GM21515 (cell line): ENCODE measurements at regions not wholly inside any gene's neighbourhood (a gene's known extent, or its start where the extent isn't known, plus 50 kb on each side); places are given as distances from the start of the nearest gene placed in this dataset.

Experiments
- ATAC-seq: cut with Tn5 transposase; IDR thresholded peaks from one replicate; pipeline ENCODE4 v1.9.1; 2021; ENCODE audit not compliant: unreplicated experiment

DNA sequence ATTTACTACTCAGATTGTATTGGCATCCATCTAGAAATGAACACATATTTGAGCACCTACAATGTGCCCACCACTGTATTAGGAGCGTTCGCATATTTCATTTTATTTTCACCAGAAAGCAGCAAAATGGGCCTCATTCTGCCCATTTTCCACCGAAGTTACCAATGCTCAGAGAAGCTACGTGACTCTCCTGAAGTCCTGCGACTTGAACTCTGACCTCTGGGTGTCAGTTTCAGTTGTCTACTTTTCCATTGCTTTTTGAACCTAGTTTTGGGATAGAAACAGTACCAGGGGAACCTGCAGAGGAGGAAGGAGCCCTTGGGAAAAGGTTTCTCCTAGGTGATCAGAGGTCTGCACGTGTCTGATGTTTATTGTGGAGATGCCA, 139.1 kb upstream of the SDK2 start:
- no peak for ATAC-seq

DNA sequence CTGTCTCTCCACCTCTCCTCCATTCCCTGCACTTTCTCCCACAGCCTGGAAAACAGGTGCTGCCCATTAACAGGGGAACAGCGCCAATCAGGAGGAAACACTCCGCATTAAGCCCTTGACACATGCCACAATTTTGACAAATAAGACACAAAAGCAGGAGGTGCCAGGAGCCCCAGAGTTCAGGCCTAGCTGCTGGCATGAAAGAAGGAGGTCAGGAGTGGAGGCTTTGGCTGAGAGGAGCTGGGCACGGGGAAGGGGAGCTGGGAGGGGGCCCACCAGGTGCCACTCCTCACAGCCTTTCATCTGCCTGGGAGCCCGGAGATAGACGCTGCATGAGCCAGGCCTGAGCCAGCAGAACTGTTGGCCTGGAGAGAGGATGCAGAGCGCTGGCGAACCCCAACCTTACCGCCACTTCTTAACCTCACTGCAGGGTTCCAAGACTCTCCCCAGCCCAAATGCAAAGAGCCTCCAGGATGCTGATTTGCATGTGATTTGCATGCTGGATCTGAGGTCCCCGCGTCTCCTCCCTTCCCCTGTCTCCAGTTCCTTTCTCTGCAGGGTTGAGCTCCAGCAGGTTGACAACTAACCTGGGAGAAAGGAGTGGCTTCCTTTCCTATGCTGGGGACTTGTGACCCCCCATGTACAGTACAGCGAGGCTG, 139.8 kb upstream of the SDK2 start:
- no peak for ATAC-seq

DNA sequence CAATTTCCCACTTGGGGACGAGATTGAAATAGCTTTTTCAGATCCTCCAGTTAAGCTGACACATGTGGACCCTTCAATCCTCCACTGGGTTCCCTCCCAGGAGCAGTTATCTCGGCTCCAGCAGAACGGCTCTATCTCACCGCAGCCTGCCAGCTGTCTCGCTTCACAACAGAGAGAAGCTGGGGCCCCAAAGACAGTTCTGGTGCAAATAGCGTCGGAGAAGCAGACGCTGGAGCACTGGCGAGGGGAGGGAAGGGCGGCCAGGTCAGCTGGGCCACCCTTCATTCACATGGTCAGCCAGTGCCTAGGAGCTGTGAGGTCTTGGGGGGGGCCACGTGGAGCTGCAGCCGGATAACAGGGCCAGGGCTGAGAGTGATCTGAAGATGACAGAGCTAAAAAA, 141.3 kb upstream of the SDK2 start:
- ATAC-seq = no peak

DNA sequence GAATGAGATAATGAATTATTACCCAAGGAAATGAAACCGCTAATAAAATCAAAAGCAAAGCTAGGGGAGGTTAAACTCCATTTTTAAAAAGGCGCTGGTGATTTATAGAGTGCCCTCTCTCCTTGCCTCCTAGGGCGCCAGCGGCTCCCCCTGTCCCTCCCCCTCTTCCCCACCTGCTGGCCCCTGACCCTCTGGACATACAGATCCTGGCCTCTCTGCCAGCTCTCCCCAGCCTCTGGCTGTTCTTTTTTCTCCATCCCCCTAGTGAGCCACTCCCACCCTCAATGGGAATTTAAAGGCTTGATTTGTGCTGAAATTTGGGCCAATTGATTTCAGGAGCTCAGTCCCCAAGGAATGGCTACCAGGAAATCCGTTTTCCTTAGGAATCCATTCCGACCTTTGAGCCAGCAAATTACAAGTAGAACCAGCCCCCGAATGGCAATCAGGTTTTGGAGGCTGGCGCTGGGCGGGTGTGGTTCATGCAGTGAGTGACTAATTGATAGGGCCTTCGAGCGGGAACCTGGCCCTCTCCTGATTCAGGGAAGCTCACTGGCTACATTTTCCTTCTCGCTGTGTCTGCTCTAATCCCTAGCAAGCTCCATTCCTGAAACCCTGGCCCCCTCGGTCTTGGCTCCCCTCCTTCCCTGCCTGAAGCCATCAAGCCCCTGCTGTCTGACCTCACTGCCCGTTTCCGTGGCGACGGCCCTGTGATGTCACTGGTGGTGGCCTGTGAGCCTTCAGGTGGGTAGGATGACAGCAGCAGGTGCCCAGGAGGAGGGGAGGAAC, 141.9 kb upstream of the SDK2 start:
- no peak for ATAC-seq

DNA sequence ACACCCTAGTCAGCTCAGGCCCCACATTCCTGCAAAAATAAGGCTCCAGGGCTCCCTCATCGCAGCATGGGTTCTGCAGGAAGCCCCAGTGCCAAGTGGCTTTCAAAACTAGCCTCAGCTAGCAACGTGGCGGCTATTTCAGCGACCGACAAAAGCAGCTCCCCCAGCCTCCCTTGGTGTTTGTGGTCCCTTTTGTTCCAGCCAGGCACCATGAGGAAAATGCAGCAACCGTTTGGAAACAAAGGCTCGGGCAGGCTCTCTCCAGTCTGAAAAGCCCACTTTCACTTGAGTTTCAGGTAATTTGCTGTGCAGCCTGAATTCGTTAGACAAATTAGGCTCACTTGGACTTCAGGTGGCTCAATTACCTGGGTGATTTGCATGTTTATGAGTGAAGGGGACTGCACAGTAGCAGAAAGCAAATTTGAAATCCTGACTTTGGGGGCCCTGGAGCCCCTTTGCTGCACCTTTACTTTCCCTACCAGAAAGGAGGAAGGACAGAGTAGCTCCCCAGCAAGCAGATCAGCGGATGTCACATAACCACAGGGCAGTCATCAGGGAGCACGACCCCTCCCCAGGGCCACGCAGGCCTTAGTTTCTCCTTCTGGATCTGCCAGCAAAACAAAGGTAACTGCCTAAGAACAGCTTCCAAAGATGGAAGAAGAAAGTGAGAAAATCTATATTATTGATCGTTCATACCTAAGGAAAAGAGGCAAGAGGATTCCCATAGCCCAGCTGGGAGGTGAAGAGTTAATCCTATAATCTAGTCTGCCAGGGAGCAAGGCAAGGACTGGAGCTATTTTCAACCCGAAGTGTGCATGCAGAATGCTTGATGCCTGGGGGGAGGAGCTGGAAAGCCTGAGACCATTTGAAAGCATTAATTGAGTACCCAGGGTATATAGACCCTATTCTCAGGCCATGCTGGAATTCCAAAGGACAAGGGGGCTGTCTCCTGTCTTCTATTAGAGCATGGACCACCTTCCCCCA, 143.1 kb upstream of the SDK2 start:
- ATAC-seq = no peak

DNA sequence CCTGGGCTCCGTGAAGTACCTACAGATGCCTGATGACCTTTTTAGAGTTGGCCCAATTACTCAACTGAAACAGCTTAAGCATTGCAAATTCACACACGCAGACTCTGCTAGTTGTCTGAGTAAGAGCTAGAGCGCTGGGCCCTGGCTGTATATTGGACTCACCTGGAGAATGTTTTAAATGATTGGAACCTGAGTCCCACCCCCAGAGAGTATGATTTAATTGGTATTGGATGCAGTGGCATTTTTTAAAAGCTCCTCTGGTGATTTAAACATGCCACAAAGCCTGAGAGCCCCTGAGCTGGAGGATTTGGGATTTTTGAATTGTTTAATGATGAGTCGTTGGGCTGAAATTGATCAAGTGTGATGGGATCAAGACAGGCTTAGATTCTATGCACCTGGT, 143.9 kb upstream of the SDK2 start:
- ATAC-seq = no peak

DNA sequence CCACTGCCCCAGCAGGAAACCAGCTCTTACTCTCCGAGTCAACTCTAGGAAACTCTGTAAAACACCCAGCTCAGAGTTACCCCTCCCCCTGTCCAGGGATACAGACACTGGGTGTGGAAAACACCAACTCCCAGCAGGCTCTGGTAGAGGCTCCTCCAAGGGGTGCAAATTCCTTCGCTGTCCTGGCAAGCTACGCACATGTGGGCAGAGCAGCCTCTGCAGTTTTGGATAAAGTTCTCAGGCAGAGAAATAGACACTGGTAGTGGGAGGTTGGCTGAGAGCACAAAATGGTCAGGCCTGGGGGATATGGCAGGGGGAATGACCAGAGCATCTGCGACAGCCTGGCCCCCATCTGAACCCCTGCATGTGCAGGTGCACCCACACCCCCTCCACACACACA, 146.9 kb upstream of the SDK2 start:
- no peak for ATAC-seq

DNA sequence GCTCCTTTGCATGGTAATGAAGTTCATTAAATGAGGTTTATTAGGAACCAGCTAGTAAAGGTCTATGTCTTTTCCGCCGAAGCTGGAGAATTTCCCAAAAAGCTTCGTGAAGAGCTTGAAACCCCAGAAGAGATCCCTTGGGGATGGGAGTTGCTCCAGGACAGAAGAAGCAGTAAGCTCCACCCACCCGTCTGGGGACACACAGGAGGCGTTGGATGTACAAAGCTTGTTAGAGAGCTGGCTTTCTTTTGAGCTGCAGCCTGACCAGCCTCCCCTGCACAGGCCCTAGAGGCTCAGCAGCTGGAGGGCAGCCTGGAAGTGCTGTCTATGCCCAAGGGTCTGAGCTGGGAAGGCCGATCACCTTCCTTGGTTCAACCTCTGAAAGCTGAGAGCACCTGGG, 147.4 kb upstream of the SDK2 start:
- no peak for ATAC-seq

DNA sequence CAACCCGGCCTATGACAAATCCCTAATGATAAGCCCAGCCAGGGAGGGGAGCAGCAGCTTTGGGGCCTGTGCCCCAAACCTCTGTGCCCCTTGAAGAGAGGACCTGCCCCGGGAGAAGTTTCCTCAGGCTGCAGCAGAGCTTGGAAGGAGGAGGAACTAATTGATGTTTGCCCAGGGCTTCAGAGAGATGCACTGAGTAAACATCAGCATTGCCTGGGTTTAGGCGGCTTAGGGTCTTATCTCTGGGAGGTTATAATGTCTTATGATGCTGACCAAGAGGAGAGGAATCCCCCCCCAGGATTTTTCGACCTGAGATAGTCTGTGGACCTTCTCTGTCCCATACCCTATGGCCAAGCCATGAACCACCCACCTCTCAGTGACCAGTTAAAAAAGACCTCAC, 148.7 kb upstream of the SDK2 start:
- no peak for ATAC-seq

DNA sequence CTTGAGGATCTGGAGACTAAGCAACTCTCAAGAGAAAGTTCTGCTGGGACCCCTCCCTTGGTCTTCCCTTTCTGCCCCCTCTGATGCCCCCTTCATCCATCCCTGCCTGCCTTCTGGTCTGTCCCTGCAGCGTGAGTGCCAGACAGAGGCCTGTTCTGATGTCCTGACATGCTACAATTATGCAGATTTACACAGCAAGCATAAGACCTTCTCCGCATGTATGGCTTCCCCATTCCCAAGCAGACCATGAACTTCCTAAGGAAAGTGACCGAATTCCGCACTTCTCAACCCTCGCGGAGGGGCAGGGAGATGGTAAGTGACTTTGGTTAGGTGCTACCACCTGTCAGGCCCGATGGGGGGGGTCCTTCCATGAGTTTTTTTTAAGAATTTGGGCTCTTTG, 150.1 kb upstream of the SDK2 start:
- ATAC-seq = no peak

DNA sequence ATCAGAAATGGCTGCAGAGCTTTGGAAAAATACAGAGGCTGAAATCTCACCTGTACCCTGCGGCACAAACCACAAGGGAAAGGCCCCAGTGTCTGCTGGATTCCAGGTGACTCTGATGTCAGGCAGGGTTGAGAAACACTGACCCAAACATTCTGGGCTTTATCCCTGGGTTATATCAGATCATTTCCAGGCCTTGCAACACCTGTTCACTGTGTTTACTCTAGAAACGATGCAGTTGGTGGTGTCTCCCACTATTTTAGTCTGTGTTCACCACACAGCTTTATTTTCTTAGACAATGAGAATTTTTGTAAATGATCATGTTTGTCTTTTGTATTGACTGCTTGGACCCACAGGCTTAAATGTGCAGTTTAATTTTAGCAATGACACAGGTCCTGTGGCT, 151.5 kb upstream of the SDK2 start:
- no peak for ATAC-seq

DNA sequence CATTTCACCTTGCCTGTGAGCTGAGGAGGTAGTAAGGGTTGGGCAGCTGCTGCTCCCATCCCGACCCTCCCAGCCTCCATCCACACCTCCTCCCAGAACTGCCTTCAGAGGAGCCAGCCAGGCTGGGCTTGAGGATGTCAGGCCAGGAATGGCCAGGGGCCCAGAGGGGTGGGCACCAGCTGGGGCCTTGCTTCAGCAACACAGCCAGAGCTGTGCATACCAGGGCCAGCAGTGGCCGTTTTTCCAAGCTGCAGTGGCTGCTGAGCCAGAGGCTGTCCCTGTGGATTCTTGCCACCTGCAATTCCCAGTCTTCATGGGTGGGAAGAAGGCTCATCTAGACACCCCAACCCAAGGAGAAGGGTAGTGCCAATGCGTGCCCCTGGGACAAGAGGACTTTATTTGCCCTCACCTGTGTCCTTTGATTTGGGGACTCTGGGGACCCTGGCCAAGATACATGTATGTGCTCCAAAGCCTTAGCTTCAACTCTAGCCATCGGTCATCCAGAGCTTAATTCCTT, 153.4 kb upstream of the SDK2 start:
- ATAC-seq = no peak

DNA sequence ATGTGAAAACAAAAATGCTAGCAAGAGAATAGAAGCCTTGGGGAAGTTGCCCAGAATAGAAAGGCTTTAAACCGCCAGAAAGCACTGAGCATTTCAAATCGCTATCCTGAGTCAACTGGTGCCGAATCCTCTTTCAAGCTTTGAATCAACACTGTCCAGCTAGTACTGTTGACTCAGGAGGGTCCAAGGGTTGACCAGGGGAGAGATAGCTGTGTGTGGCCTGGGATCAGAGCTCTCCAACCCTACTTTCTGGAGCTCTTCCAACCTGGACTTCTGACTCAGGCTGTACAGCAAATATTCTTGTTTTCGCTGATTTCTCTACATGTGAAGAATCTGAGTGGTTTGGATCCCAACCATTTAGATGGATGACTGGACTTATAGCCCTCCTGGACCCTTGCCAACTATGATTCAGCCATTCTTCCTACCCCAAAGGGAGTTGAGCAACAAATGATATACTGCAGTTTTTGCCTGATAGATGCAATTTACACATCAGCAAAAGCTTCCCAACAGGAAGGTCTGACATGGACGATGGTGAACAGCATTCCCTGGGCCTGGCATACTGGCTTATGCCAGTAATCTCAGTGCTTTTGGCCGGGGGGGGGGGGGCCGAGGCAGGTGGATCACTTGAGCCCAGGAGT, 154.0 kb upstream of the SDK2 start:
- no peak for ATAC-seq

DNA sequence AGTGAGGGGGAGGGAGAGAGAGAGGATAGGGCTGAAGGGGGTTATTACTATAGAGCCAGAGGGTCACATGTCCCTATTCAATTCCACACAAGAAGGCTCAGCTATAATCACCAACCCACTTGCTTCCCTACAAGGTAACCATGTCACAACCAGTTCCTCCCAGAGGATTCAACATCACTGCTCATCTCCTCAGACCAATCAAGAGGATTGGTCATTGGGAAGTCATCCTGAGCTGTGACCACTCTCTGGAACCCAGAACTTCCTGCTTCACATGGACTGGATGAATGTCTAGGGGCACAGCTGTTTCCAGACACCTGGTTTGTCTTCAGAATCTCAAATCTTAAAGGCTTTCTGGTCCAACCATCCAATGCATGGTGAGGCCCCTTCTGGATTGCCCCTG, 154.9 kb upstream of the SDK2 start:
- no peak for ATAC-seq

DNA sequence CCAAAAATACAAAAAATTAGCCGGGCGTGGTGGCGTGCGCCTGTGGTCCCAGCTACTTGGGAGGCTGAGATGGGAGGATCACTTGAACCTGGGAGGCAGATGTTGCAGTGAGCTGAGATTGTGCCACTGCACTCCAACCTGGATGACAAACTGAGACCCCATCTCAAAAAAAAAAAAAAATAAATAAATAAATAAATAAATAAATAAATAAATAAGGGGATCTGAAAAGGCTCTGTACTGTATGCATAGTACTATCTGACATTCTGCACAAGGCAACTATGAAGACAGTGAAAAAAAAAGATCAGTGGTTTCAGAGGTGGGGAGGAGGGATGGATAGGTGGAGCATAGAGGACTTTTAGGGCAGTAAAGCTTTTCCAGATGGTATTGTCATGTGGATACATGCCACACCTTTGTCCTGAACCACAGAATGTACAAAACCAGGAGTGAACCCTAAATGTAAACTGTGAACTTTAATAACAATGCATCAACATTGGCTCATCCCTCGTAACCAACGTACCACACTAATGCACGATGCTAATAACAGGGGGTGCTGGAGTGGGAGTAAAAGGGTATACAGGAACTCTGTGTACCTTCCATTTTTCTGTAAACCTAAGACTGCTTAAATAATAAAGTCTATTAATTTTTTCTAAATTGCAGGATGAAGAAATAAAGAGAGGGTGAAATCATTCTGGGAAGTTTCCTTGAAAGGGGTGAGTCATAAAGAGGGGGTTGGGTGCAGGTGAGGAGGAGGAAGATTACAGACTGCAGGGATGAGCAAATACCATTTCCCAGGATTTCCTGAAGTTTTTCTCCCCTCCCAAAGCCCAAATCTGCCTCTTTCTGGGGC, 155.8 kb upstream of the SDK2 start:
- no peak for ATAC-seq

DNA sequence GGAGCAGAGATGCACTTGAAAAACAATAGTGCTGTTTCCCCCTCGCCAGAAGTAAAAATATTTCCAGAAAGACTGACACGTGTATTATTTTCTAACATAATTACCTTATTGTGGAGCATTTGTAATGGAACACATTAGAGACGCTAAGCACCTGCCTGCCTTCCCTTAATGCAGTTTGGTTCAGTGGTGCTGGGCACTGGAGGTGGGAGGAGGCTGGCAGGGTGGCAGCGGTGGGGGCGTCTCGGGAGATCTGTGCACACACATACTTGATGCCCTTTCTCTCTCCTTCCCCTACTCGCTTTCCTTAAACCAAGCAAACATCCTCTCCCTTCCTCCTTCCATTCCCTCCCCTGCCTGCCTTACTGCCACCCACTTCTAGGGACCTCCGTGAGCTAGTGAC, 156.6 kb upstream of the SDK2 start:
- ATAC-seq = no peak

DNA sequence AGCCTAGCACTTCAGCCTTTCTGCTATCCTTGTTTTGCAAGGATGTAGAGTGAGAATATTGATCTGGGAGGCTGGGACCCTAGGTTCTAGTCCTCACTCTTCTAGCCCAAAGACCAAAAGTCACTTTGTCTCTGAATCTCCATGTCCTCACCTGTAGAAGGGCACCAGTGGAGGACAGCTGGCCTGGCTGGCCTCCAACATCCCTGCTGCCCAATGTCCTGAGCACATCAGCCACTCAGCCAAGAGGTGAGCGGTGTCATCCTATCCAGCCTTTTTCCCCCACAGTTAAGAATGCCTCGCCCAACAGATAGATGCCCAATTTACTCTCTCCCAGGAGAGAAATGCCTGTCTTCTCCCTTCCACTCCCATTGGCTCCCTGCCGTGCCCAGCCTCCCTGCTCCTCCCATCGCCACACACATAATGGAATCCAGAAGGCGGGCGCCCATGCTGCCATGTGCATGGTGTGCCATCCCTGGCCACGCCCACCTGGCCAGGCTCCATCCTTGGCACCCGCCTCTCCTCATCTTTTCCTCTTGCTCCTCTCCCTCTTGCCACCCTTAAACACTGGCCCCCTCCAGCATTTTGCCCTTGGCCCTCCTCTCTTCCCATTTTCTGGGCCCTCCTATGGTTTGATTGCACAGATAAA, 157.3 kb upstream of the SDK2 start:
- no peak for ATAC-seq

DNA sequence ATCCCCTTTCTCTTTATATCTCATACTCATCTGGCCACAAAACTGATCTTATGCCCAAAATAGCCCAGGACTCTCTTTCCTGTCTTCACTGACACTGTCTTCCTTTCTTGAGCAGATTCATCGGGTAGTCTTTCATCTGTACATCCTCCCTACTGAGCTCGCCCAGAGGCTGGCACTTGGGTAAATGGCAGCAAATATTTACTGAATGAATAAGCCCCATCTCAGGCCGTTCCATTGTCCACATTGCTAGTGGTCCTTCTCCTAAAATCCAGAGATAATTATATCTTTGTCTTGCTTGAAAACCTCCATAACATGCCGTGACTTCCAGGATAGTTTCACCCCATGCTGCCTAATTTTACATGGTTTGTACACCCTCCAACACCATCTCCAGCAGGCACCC, 158.1 kb upstream of the SDK2 start:
- ATAC-seq = no peak

DNA sequence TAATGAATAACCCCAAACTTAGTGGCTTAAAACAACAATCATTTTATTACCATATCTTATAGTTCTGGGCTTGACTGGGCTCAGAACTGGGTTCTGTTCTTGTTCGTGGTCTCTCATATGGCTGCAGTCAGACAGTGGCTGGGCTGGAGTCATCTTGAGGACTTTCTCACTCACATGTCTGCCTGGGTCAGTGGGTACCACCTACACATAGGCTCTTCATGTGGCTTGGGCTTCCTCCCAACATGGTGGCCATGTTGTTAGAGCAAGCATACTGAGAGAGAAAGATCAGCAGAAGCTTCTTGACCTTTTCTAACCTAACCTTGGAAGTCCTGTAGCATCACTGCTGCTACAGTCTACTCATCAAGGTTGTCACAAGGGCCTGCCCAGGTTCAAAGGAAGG, 158.6 kb upstream of the SDK2 start:
- no peak for ATAC-seq

DNA sequence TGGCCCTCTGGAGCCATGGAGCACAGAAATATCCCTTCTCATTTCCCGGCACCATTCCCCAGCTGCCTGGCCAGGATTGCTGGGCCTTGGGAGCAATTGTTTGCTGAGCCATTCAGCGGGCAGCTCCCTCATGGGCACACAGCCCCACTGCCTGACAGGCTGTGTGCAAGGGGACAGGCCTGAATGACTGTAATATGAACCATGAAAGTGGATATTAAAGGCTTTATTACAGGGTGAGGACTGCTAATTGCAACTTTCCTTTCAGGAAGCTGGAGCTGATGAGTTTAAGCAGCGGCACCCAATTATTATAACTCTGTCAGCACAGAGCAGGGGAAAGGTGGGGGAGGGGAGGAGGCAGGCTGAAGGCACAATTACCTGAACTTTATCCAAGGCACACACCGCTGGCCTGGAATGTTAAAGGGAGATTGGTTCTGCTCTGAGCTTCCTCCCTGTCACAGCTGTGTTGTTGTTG, 159.8 kb upstream of the SDK2 start:
- ATAC-seq = no peak
